Astrocyte of the hippocampus (primary cell): ENCODE measurements at regions not wholly inside any gene's neighbourhood (a gene's known extent, or its start where the extent isn't known, plus 50 kb on each side); places are given as distances from the start of the nearest gene placed in this dataset.
"Not testable (repeated sequence)": the region's sequence is repeated elsewhere in the genome, so short reads cannot be mapped to it uniquely, and the experiment has no call there.

Experiments
- DNase-seq: peaks from one replicate; pipeline ENCODE4 v3.0.0; 2011; ENCODE audit warnings: low read depth, low spot score

DNA sequence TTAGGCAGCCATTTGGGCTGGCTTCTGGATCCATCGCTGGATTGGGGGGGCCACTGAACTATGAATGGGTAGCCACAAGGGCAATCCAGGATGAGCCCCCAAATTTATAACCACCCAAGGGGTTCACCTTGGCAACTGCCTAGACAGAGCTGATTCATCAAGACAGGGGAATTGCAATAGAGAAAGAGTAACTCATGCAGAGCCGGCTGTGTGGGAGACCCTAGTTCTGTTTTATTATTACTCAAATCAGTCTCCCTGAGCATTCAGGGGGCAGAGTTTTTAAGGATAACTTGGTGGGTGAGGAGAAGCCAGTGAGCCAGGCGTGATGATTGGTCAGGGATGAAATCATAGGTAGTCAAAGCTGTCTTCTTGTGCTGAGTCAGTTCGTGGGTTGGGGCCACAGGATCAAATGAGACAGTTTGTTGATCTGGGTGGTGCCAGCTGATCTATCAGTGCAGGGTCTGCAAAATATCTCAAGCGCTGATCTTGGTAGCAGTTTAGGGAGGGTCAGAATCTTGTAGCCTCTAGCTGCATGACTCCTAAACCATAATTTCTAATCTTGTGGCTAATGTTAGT is 57.9 kb downstream of the DNAJB9 start:
- no peak for DNase-seq

GRCh38 chr7:108628678-108629077 is 59.0 kb downstream of the DNAJB9 start:
- no peak for DNase-seq

DNA sequence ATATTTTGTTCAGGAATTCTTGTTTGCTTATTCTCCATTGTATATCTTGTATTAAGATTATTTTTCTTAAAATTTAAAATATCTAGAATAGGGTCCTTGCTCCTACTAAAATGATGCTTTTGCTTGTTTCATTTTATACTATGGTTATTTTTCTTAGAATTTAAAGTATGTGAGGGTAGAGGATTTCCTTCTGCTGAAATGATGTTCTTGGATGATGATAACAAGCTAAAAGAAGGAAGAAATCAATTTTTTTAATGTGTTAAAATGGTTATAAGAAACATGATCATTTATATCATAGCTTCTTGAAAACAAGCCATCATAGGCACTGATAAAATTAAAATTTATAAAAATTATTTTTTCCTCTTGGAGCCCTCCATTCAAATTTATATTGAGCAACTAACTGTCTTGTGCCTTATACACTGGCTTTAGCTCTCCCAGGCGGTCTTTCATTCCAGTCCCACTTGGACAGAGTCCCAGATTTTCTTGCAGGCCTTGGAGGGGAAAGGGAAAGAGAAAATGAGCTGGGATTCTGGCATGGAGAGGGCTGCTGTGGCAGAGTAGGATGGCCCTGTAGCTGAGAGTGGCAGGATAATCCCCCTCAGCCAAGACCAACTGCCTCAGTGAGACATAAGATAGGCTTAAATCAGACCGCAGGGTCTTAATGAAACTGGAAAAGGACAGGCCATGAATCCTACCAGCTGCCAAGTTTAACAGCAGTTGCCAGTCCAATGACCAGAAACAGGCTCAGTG is 60.2 kb downstream of the DNAJB9 start:
- DNase-seq = peak; percentile 89

GRCh38 chr7:108634036-108634435 is 64.4 kb downstream of the DNAJB9 start:
- DNase-seq = no peak

GRCh38 chr7:108634535-108634934 is 64.9 kb downstream of the DNAJB9 start:
- no peak for DNase-seq

DNA sequence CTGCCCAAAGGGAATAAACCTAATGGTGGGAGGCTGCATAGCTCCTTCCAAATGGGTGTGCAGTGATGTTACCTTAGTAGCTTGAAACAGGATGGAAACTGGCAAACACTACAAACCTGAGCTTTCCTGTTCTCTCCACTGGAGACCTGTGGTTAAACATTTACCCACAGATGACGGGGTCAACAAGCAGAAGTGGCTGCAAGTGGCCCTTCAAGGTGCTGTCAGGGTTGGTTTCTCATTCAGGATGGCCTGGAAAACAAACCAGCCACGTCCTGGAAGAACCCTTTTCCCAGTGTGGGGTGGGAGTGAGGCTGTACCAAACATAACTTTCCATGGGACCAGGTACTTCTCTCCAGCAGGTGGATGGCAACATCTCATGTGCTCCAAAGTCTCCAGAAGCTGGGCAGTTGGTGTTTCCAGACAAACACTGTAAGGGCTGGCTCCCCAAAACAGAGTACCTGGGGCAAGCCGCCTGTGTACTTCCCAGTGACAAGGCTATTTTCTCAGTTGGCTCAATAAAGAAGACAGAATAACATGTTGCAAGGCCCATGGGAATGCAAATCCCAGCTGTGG is 67.5 kb downstream of the DNAJB9 start:
- no peak for DNase-seq

DNA sequence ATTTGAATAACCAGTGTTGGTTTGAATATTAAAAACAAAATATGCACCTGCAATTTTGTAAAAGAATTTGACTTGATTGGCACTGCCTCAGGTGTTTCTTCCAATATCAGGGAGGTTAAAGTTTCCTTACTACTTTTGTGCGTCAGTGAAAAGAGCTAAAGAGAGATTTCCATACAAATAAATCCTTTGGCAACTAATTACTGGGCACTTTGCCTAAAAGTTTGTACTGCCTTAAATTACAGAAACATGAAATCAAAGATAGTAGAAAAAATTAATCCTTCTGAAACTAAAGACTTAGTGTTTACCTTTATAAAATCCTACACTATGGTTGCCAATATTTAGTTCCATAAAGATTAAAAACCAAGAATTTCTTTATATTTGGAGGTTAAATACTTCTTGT is 72.5 kb downstream of the DNAJB9 start:
- DNase-seq = no peak

DNA sequence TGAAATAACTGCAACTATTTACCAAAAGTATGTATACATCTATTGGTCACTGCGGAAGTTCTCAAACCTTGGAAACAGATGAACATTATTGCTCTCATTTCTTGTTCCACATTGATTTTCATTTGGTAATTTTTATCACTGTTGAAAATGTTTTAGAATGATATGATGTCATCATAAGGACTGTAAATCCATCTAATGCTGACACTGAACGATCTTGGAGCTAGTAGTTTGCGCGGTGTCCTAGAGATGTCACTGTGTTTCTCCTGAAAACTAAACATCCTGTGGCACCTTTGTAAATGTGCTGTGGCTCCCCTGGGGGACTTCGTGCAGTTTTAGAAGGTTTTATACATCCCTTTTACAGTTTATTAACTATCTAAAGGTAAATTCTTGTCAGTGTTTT is 73.5 kb downstream of the DNAJB9 start:
- no peak for DNase-seq

DNA sequence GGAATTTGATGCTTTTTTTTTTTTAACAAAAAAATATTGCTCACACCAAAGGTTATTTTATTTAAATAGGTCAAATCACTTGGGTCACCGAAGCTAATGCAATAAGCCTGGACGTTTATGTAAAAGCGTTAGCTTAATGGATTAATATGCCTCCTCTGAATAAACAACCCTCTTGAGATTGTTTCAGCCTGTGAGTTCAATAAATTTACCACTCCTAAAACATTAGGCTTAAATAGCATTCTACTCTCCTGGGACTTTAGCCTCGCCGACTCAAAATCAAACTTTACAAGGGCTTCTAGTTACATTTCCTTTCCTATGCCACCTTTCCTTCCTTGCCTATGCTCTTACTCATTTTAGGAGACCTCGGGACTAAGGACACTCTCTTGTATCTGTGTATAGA is 79.3 kb downstream of the DNAJB9 start:
- no peak for DNase-seq

- DNase-seq = no peak
These were observed 80.8 kb downstream of the DNAJB9 start for GRCh38 chr7:108650467-108650866.

GRCh38 chr7:108652886-108653285 is 83.2 kb downstream of the DNAJB9 start:
- no peak for DNase-seq

- peak; percentile 26 for DNase-seq
These were observed 83.9 kb downstream of the DNAJB9 start for GRCh38 chr7:108653526-108653925.

DNA sequence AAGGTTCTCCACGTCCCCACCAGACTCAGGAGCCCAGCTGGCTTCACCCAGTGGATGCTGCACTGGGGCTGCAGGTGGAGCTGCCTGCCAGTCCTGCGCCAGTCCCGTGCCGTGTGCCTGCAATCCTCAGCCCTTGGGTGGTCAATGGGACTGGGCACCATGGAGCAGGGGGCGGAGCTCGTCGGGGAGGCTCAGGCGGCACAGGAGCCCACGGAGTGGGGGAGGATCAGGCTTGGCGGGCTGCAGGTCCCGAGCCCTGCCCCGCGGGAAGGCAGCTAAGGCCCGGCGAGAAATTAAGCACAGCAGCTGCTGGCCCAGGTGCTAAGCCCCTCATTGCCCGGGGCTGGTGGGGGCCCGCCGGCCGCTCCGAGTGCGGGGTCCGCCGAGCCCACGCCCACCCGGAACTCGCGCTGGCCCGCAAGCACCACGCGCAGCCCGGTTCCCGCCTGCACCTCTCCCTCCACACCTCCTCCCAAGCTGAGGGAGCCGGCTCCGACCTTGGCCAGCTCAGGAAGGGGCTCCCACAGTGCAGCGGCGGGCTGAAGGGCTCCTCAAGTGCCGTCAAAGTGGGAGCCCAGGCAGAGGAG is 87.6 kb downstream of the DNAJB9 start:
- DNase-seq = not testable (repeated sequence)

GRCh38 chr7:108659261-108659660 is 89.6 kb downstream of the DNAJB9 start:
- DNase-seq = no peak

- no peak for DNase-seq
These were observed 90.2 kb downstream of the DNAJB9 start for GRCh38 chr7:108659867-108660266.

DNA sequence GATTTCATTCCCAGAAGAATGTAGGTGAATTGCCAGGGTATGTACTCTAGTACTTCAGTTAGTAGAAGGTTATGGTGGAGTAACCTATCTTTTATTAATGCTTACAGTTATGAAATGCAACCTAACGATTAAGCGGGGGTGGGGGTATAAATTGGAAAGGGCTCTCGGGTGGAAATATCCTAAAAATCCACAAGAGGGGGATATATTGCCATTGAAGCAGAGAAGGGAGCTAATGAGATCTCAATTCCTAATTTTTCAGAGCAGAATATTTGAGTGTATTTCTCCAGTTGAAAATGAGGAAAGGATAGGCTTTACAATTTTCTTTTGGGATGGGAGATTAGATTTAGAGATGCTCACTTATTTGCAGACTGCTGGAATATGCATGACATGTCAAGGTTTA is 90.8 kb downstream of the DNAJB9 start:
- DNase-seq = peak; percentile 26

GRCh38 chr7:108662783-108663362 is 93.2 kb downstream of the DNAJB9 start:
- no peak for DNase-seq

GRCh38 chr7:108663701-108664100 is 94.0 kb downstream of the DNAJB9 start:
- DNase-seq = no peak

- DNase-seq = no peak
These were observed 97.5 kb downstream of the DNAJB9 start for GRCh38 chr7:108667216-108667615.

GRCh38 chr7:108669958-108670357 is 100.3 kb downstream of the DNAJB9 start:
- DNase-seq = no peak

- DNase-seq = not testable (repeated sequence)
These were observed 104.0 kb downstream of the DNAJB9 start for GRCh38 chr7:108673699-108674098.

DNA sequence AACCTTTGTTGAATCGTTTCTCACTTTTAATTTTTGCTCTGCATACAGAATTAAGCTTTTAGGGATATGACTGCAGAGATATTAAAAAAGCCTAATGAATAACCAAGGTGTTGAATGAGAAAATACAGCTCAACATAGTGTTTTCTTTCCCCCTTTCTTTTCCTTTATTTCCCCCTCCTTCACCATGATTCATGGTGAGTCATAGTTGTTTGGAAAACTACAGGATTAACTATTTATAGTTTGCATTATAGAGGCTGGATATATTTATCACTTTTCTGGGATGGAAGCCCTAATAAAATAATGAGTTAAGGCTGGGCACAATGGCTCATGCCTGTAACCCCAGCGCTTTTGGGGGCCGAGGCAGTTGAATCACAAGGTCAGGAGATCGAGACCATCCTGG is 115.0 kb downstream of the DNAJB9 start:
- peak; percentile 56 for DNase-seq
